ENCODE measurements at regions not wholly inside any gene's neighbourhood (a gene's known extent, or its start where the extent isn't known, plus 50 kb on each side); places are given as distances from the start of the nearest gene placed in this dataset.

- no peak for TF ChIP-seq ZNF274 (IDR thresholded peaks at IDR 0.05; ENCODE audit: low read depth, low read length)
- TF ChIP-seq YY1 (IDR thresholded peaks at IDR 0.05; ENCODE audit: extremely low read depth, insufficient replicate concordance, low read depth, low read length), result no peak
- no peak for TF ChIP-seq EZH2 (IDR thresholded peaks at IDR 0.05)
- no peak for TF ChIP-seq EGR1 (IDR thresholded peaks at IDR 0.05; ENCODE audit: low read depth)
- TF ChIP-seq REST (IDR thresholded peaks at IDR 0.05; ENCODE audit: low read depth), result no peak
- TF ChIP-seq CBX3 (IDR thresholded peaks at IDR 0.05; ENCODE audit: low read depth), result no peak
- no peak for TF ChIP-seq FOSL1 (IDR thresholded peaks at IDR 0.05; ENCODE audit: low read depth)
- no peak for TF ChIP-seq CEBPB (IDR thresholded peaks at IDR 0.05; ENCODE audit: low read depth)
- no peak for TF ChIP-seq SIN3A (IDR thresholded peaks at IDR 0.05; ENCODE audit: low read depth)
- TF ChIP-seq ZBTB33 (IDR thresholded peaks at IDR 0.05; ENCODE audit: extremely low read depth, insufficient replicate concordance, low read length), result no peak
- no peak for TF ChIP-seq EZH2phosphoT487 (IDR thresholded peaks at IDR 0.05; ENCODE audit: borderline replicate concordance)
- TF ChIP-seq ZFX (IDR thresholded peaks at IDR 0.05), result no peak
- no peak for TF ChIP-seq POLR2A (IDR thresholded peaks at IDR 0.05; ENCODE audit: borderline replicate concordance, extremely low read depth, insufficient read depth, insufficient read length)
- TF ChIP-seq SRF (IDR thresholded peaks at IDR 0.05; ENCODE audit: low read depth), result no peak
- no peak for TF ChIP-seq ATF3 (IDR thresholded peaks at IDR 0.05)
- no peak for TF ChIP-seq MAX (IDR thresholded peaks at IDR 0.05)
- no peak for TF ChIP-seq POLR2AphosphoS5 (IDR thresholded peaks at IDR 0.05; ENCODE audit: low read depth, low read length)
- TF ChIP-seq RAD21 (IDR thresholded peaks at IDR 0.05; ENCODE audit: low read depth), result no peak
- TF ChIP-seq CTCF (IDR thresholded peaks at IDR 0.05 in 2 of 3, conservative IDR thresholded peaks at IDR 0.05 in 1 of 3; ENCODE audit: borderline replicate concordance in 1 of 3, insufficient read depth in 1 of 3, low read depth in 2 of 3, low read length in 2 of 3), result no peak
- H3K9me2 ChIP-seq (ENCODE audit: insufficient read depth), result no peaks in the 10 kb centered on the region
- H3K4me3 ChIP-seq (replicated peaks in 1 of 2; ENCODE audit: low read depth in 1 of 2, low read length in 2 of 2), result no peak overlapping the region
- CTCF ChIA-PET, result no interaction called here
- no peaks in the 10 kb centered on the region for H3K36me3 ChIP-seq (ENCODE audit: control insufficient read depth in 1 of 2, insufficient read depth in 2 of 2, low read length in 2 of 2)
- no peak overlapping the region for H3K27ac ChIP-seq (ENCODE audit: low read depth, low read length)
- BruUV-seq (replicated peaks), result no TSS peak
- H3K4me1 ChIP-seq (ENCODE audit: control insufficient read depth in 1 of 2, insufficient read depth in 2 of 2, low read length in 2 of 2), result peaks cover 5 to 17% of the 10 kb centered on the region in 2 experiments
- RAD21 ChIA-PET (ENCODE audit: low non-redundant PET in 1 of 2, low total read pairs in 2 of 2, uncharacterized antibody in 2 of 2, unreplicated experiment in 2 of 2), result no interaction called here
- H3K79me2 ChIP-seq (ENCODE audit: insufficient read depth, low read length), result no peaks in the 10 kb centered on the region
- no peak overlapping the region for H2AFZ ChIP-seq (ENCODE audit: low read depth, low read length, poor library complexity, severe bottlenecking)
- no peak overlapping the region for H3K9ac ChIP-seq (ENCODE audit: low read length)
- DNase-seq (ENCODE audit: low read depth, low spot score) (no peak), ATAC-seq (no peak)
- no peaks in the 10 kb centered on the region for H3K9me3 ChIP-seq (ENCODE audit: control insufficient read depth in 1 of 2, insufficient read depth in 1 of 2, low read depth in 1 of 2, low read length in 2 of 2)
- intact Hi-C loops (cut with micrococcal nuclease), result no loop called here
- H3K4me2 ChIP-seq (ENCODE audit: low read length), result no peak overlapping the region
- POLR2A ChIA-PET, result no interaction called here
- H3K27me3 ChIP-seq (ENCODE audit: insufficient read depth, low read length), result no peaks in the 10 kb centered on the region
- H4K20me1 ChIP-seq (ENCODE audit: insufficient read depth), result no peaks in the 10 kb centered on the region
These were observed 119.7 kb upstream of the RPS23 start for GRCh38 chr5:82397741-82398320.
